Right ventricle myocardium inferior (tissue), 1 donor: ENCODE measurements at regions not wholly inside any gene's neighbourhood (a gene's known extent, or its start where the extent isn't known, plus 50 kb on each side); places are given as distances from the start of the nearest gene placed in this dataset.
"Not testable (repeated sequence)": the region's sequence is repeated elsewhere in the genome, so short reads cannot be mapped to it uniquely, and the experiment has no call there.

Experiments
- ATAC-seq: fragments of 200-7000 bp; cut with Tn5 transposase; one replicate; pipeline ENCODE4 v1.9.1; 2020; ENCODE audit warnings: mild to moderate bottlenecking, moderate library complexity
- DNase-seq: peaks from one replicate; pipeline ENCODE4 v3.0.0; 2021; ENCODE audit errors: missing footprints
- intact Hi-C: fragments of 100-400 bp; cut with DNase I; formaldehyde crosslinking; loops from one replicate; pipeline ENCODE4 v1.11.0; 2022
- donor health status: DM: no; HTN: yes; CAD: no; lungs with severe emphysema.

GRCh38 chr3:73120710-73121109 lies 59.3 kb downstream of the EBLN2 start:
- DNase-seq, result no peak
- intact Hi-C loops, result no loop called here
- no peak for ATAC-seq

GRCh38 chr3:73121669-73122331 lies 60.3 kb downstream of the EBLN2 start:
- no peak for ATAC-seq
- no peak for DNase-seq
- intact Hi-C loops, result no loop called here

- intact Hi-C loops, result no loop called here
- DNase-seq (no peak), ATAC-seq (no peak)
These were observed 72.6 kb downstream of the EBLN2 start for GRCh38 chr3:73134034-73134433.

- no peak for DNase-seq
- ATAC-seq, result no peak
- intact Hi-C loops, result no loop called here
These were observed 75.5 kb downstream of the EBLN2 start for GRCh38 chr3:73136941-73137340.

- DNase-seq, result no peak
- intact Hi-C loops, result no loop called here
- no peak for ATAC-seq
These were observed 76.4 kb downstream of the EBLN2 start for GRCh38 chr3:73137736-73138403.

GRCh38 chr3:73140772-73141442 lies 79.4 kb downstream of the EBLN2 start:
- peak; percentile 64 for ATAC-seq
- intact Hi-C loops, result no loop called here
- DNase-seq, result peak; percentile 57

- ATAC-seq (peak; percentile 74), DNase-seq (peak; percentile 80)
- intact Hi-C loops, result no loop called here
These were observed 80.1 kb downstream of the EBLN2 start for GRCh38 chr3:73141525-73141924.

- no peak for DNase-seq
- intact Hi-C loops, result no loop called here
- ATAC-seq, result no peak
These were observed 81.9 kb downstream of the EBLN2 start for GRCh38 chr3:73143401-73143800.

- intact Hi-C loops, result no loop called here
- DNase-seq (no peak), ATAC-seq (peak; percentile 47)
These were observed 82.4 kb downstream of the EBLN2 start for GRCh38 chr3:73143821-73144237.

- DNase-seq (peak; percentile 65), ATAC-seq (peak; percentile 80)
- intact Hi-C loops, result no loop called here
These were observed 82.8 kb downstream of the EBLN2 start for GRCh38 chr3:73144276-73144675.

GRCh38 chr3:73144828-73145227 lies 83.4 kb downstream of the EBLN2 start:
- ATAC-seq (no peak), DNase-seq (no peak)
- intact Hi-C loops, result no loop called here

- intact Hi-C loops, DNase-seq, ATAC-seq: not testable (repeated sequence)
These were observed 86.0 kb downstream of the EBLN2 start for GRCh38 chr3:73147479-73147878.

- ATAC-seq, result no peak
- no peak for DNase-seq
- intact Hi-C loops, result no loop called here
These were observed 86.7 kb downstream of the EBLN2 start for GRCh38 chr3:73148206-73148605.

- DNase-seq (no peak), ATAC-seq (no peak)
- intact Hi-C loops, result no loop called here
These were observed 87.2 kb downstream of the EBLN2 start for GRCh38 chr3:73148682-73149081.

- intact Hi-C loops, result no loop called here
- ATAC-seq (no peak), DNase-seq (no peak)
These were observed 89.1 kb downstream of the EBLN2 start for GRCh38 chr3:73150369-73151130.

GRCh38 chr3:73152571-73152970 lies 91.1 kb downstream of the EBLN2 start:
- ATAC-seq, intact Hi-C loops, DNase-seq: not testable (repeated sequence)

GRCh38 chr3:73153057-73153456 lies 91.6 kb downstream of the EBLN2 start:
- ATAC-seq, intact Hi-C loops: not testable (repeated sequence)

GRCh38 chr3:73154261-73154660 lies 92.8 kb downstream of the EBLN2 start:
- intact Hi-C loops, ATAC-seq, DNase-seq: not testable (repeated sequence)

More at GRCh38 chr3:73153057-73153456, 91.6 kb downstream of the EBLN2 start:
- not testable (repeated sequence) for DNase-seq

- DNase-seq, ATAC-seq, intact Hi-C loops: not testable (repeated sequence)
These were observed 94.0 kb downstream of the EBLN2 start for GRCh38 chr3:73155441-73155840.
